Neural progenitor cell (in vitro differentiated cells): ENCODE measurements at regions not wholly inside any gene's neighbourhood (a gene's known extent, or its start where the extent isn't known, plus 50 kb on each side); places are given as distances from the start of the nearest gene placed in this dataset.

ENCODE experiments used
- DNase-seq: peaks from one replicate; pipeline ENCODE4 v3.0.0-alpha.2; 2016; ENCODE audit warnings: low spot score
- H2AFZ ChIP-seq: fragments of 200-600 bp; sonication (generic); replicated peaks from 2 replicates; pipeline ENCODE4 v1.6.1; 2016; ENCODE audit warnings: antibody characterized with exemption
- H3F3A ChIP-seq: fragments of 200-600 bp; sonication (generic); 2 replicates; pipeline ENCODE4 v1.6.1; 2016; ENCODE audit warnings: antibody characterized with exemption, low read depth
- H3K27ac ChIP-seq: fragments of 200-600 bp; sonication (generic); 2 replicates; pipeline ENCODE4 v1.5.1; 2016; ENCODE audit warnings: mild to moderate bottlenecking
- H3K27me3 ChIP-seq: fragments of 200-600 bp; sonication (generic); 2 replicates; pipeline ENCODE4 v1.6.1; 2016; ENCODE audit warnings: mild to moderate bottlenecking, moderate library complexity
- H3K36me3 ChIP-seq: fragments of 200-600 bp; sonication (generic); 2 replicates; pipeline ENCODE4 v1.5.1; 2016
- H3K4me1 ChIP-seq: fragments of 200-600 bp; sonication (generic); 2 replicates; pipeline ENCODE4 v1.6.1; 2016; ENCODE audit warnings: mixed run types
- H3K4me2 ChIP-seq: fragments of 200-600 bp; sonication (generic); 2 replicates; pipeline ENCODE4 v1.6.1; 2016
- H3K4me3 ChIP-seq: fragments of 200-600 bp; sonication (generic); 2 replicates; pipeline ENCODE4 v1.5.1; 2016
- H3K79me2 ChIP-seq: fragments of 200-600 bp; sonication (generic); 2 replicates; pipeline ENCODE4 v1.6.1; 2016; ENCODE audit warnings: low read depth
- H3K9ac ChIP-seq: fragments of 200-600 bp; sonication (generic); 2 replicates; pipeline ENCODE4 v1.6.1; 2016
- H3K9me3 ChIP-seq: fragments of 200-600 bp; sonication (generic); 2 replicates; pipeline ENCODE4 v1.5.1; 2016; ENCODE audit warnings: low read depth
- H4K20me1 ChIP-seq: fragments of 200-600 bp; sonication (generic); 2 replicates; pipeline ENCODE4 v1.6.1; 2016; ENCODE audit warnings: low read depth
- H3K27ac Mint-ChIP-seq: 3 replicates; pipeline ENCODE4 v1.8.0; 2021; ENCODE audit warnings: mixed read lengths
- H3K27me3 Mint-ChIP-seq: 2 replicates; pipeline ENCODE4 v1.8.0; 2022; ENCODE audit warnings: low read depth, mild to moderate bottlenecking, inconsistent platforms, moderate library complexity, mixed read lengths; ENCODE audit not compliant: insufficient read depth
- H3K36me3 Mint-ChIP-seq: 3 replicates; pipeline ENCODE4 v1.8.0; 2021; ENCODE audit warnings: mixed read lengths
- H3K4me1 Mint-ChIP-seq: 3 replicates; pipeline ENCODE4 v1.8.0; 2021; ENCODE audit warnings: mixed read lengths
- H3K4me3 Mint-ChIP-seq: 3 replicates; pipeline ENCODE4 v1.8.0; 2021; ENCODE audit warnings: mild to moderate bottlenecking, moderate library complexity, mixed read lengths
- H3K9me3 Mint-ChIP-seq: 3 replicates; pipeline ENCODE4 v1.8.0; 2020; ENCODE audit warnings: mixed read lengths
- CTCF ChIP-seq: fragments of 200-600 bp; sonication (generic); IDR thresholded peaks from 2 replicates; pipeline ENCODE4 v1.5.1; 2017; ENCODE audit warnings: antibody characterized with exemption, mild to moderate bottlenecking
- EZH2 ChIP-seq: fragments of 200-600 bp; sonication (generic); IDR thresholded peaks from 2 replicates; pipeline ENCODE4 v1.6.1; 2017; ENCODE audit warnings: antibody characterized with exemption, mild to moderate bottlenecking, moderate library complexity
- EZH2phosphoT487 ChIP-seq: fragments of 200-600 bp; sonication (generic); IDR thresholded peaks from 2 replicates; pipeline ENCODE4 v1.6.1; 2017; ENCODE audit warnings: antibody characterized with exemption

GRCh38 chr2:65608916-65609315 lies 176.5 kb upstream of the SPRED2 start:
- peaks cover 5% of the 10 kb centered on the region for H3K27me3 Mint-ChIP-seq
- H3K4me1 Mint-ChIP-seq, result peaks cover 40% of the 10 kb centered on the region
- DNase-seq, result no peak
- Histone ChIP-seq H2AFZ (no peak overlapping the region), H4K20me1 (no peaks in the 10 kb centered on the region), H3K36me3 (no peaks in the 10 kb centered on the region), H3K79me2 (no peaks in the 10 kb centered on the region), H3K9ac (no peak overlapping the region), H3K9me3 (no peaks in the 10 kb centered on the region), H3F3A (peaks cover 20% of the 10 kb centered on the region), H3K4me1 (peaks cover 27% of the 10 kb centered on the region), H3K27me3 (no peaks in the 10 kb centered on the region), H3K4me3 (no peak overlapping the region), H3K4me2 (no peak overlapping the region), H3K27ac (no peak overlapping the region)
- H3K4me3 Mint-ChIP-seq, result no peak overlapping the region
- H3K27ac Mint-ChIP-seq, result peak overlapping the region; percentile 65
- H3K36me3 Mint-ChIP-seq, result no peaks in the 10 kb centered on the region
- no peaks in the 10 kb centered on the region for H3K9me3 Mint-ChIP-seq
- TF ChIP-seq CTCF (no peak), EZH2phosphoT487 (no peak), EZH2 (no peak)

- Histone ChIP-seq H3K79me2 (no peaks in the 10 kb centered on the region), H4K20me1 (no peaks in the 10 kb centered on the region), H3K4me1 (peaks cover 27% of the 10 kb centered on the region), H3K27ac (no peak overlapping the region), H3K27me3 (no peaks in the 10 kb centered on the region), H2AFZ (peak overlapping the region; percentile 57), H3K4me2 (peak overlapping the region; percentile 57), H3K9me3 (no peaks in the 10 kb centered on the region), H3K36me3 (no peaks in the 10 kb centered on the region), H3K9ac (no peak overlapping the region), H3K4me3 (no peak overlapping the region), H3F3A (peaks cover 20% of the 10 kb centered on the region)
- no peaks in the 10 kb centered on the region for H3K36me3 Mint-ChIP-seq
- DNase-seq, result no peak
- no peaks in the 10 kb centered on the region for H3K9me3 Mint-ChIP-seq
- peaks cover 5% of the 10 kb centered on the region for H3K27me3 Mint-ChIP-seq
- H3K4me1 Mint-ChIP-seq, result peaks cover 40% of the 10 kb centered on the region
- H3K4me3 Mint-ChIP-seq, result no peak overlapping the region
- peak overlapping the region; percentile 65 for H3K27ac Mint-ChIP-seq
- TF ChIP-seq CTCF (no peak), EZH2phosphoT487 (no peak), EZH2 (no peak)
Observed at GRCh38 chr2:65608466-65608865, 176.1 kb upstream of the SPRED2 start.

GRCh38 chr2:65607662-65608305 lies 175.4 kb upstream of the SPRED2 start:
- peak overlapping the region; percentile 38 for H3K4me3 Mint-ChIP-seq
- TF ChIP-seq EZH2, result no peak
- TF ChIP-seq CTCF, result no peak
- no peak for TF ChIP-seq EZH2phosphoT487
- Histone ChIP-seq H4K20me1 (no peaks in the 10 kb centered on the region), H3K9ac (no peak overlapping the region), H2AFZ (peak overlapping the region; percentile 2), H3K79me2 (no peaks in the 10 kb centered on the region), H3K9me3 (no peaks in the 10 kb centered on the region), H3F3A (peaks cover 20% of the 10 kb centered on the region), H3K4me3 (no peak overlapping the region), H3K27ac (peak overlapping the region; percentile 50), H3K27me3 (no peaks in the 10 kb centered on the region), H3K4me2 (peak overlapping the region; percentile 57), H3K36me3 (no peaks in the 10 kb centered on the region), H3K4me1 (peaks cover 27% of the 10 kb centered on the region)
- DNase-seq, result peak; percentile 47
- H3K27ac Mint-ChIP-seq, result peak overlapping the region; percentile 16
- H3K36me3 Mint-ChIP-seq, result no peaks in the 10 kb centered on the region
- peaks cover 36% of the 10 kb centered on the region for H3K4me1 Mint-ChIP-seq
- peaks cover 5% of the 10 kb centered on the region for H3K27me3 Mint-ChIP-seq
- no peaks in the 10 kb centered on the region for H3K9me3 Mint-ChIP-seq
